Nephron (organoid): ENCODE measurements at regions not wholly inside any gene's neighbourhood (a gene's known extent, or its start where the extent isn't known, plus 50 kb on each side); places are given as distances from the start of the nearest gene placed in this dataset.
"Not testable (repeated sequence)": the region's sequence is repeated elsewhere in the genome, so short reads cannot be mapped to it uniquely, and the experiment has no call there.

Experiments
- H3K27ac Mint-ChIP-seq, 3 experiments: 2 replicates each; pipeline ENCODE4 v1.8.0; 2020; ENCODE audit warnings: mixed read lengths in 3 of 3, mild to moderate bottlenecking in 2 of 3, moderate library complexity in 1 of 3
- H3K27me3 Mint-ChIP-seq: 2 replicates; pipeline ENCODE4 v1.8.0; 2021; ENCODE audit warnings: low read depth, mild to moderate bottlenecking, moderate library complexity, mixed read lengths
- H3K36me3 Mint-ChIP-seq: 2 replicates; pipeline ENCODE4 v1.8.0; 2020; ENCODE audit warnings: low read depth, mixed read lengths
- H3K4me1 Mint-ChIP-seq: 2 replicates; pipeline ENCODE4 v1.8.0; 2020; ENCODE audit warnings: mixed read lengths
- H3K4me3 Mint-ChIP-seq, 3 experiments: 2 replicates each; pipeline ENCODE4 v1.8.0; 2020; ENCODE audit warnings: mild to moderate bottlenecking in 3 of 3, mixed read lengths in 3 of 3, moderate library complexity in 2 of 3
- H3K9me3 Mint-ChIP-seq: 2 replicates; pipeline ENCODE4 v1.8.0; 2020; ENCODE audit warnings: mixed read lengths
- CTCF ChIP-seq, 3 experiments: fragments of 200-600 bp; sonication (generic); IDR thresholded peaks; one replicate each; pipeline ENCODE4 v1.5.0; 2021; ENCODE audit warnings: antibody characterized with exemption in 3 of 3; ENCODE audit not compliant: unreplicated experiment in 3 of 3

GRCh38 chr9:111744363-111744762 is 50.4 kb downstream of the SHOC1 start:
- Mint-ChIP-seq H3K27me3 (no peaks in the 10 kb centered on the region), H3K36me3 (no peaks in the 10 kb centered on the region), H3K4me1 (peaks cover 19% of the 10 kb centered on the region), H3K27ac (peak overlapping the region in 2 of 3 experiments; percentile 0 to 16), H3K4me3 (no peak overlapping the region), H3K9me3 (peaks cover 1% of the 10 kb centered on the region)
- no peak for TF ChIP-seq CTCF (IDR thresholded peaks at IDR 0.05; ENCODE audit: unreplicated experiment in 3 of 3)

- H3K27me3 Mint-ChIP-seq = no peaks in the 10 kb centered on the region
- no peak overlapping the region for H3K4me3 Mint-ChIP-seq
- no peak for TF ChIP-seq CTCF (IDR thresholded peaks at IDR 0.05; ENCODE audit: unreplicated experiment in 3 of 3)
- no peaks in the 10 kb centered on the region for H3K36me3 Mint-ChIP-seq
- no peak overlapping the region for H3K27ac Mint-ChIP-seq
- H3K4me1 Mint-ChIP-seq = peaks cover 19% of the 10 kb centered on the region
- H3K9me3 Mint-ChIP-seq = no peaks in the 10 kb centered on the region
Observed at GRCh38 chr9:111743275-111743674, 51.5 kb downstream of the SHOC1 start.

GRCh38 chr9:111740739-111741138 is 54.0 kb downstream of the SHOC1 start:
- no peak overlapping the region for H3K27ac Mint-ChIP-seq
- H3K4me1 Mint-ChIP-seq = peaks cover 19% of the 10 kb centered on the region
- H3K36me3 Mint-ChIP-seq = peaks cover 5% of the 10 kb centered on the region
- H3K9me3 Mint-ChIP-seq = peaks cover 6% of the 10 kb centered on the region
- no peak for TF ChIP-seq CTCF (IDR thresholded peaks at IDR 0.05; ENCODE audit: unreplicated experiment in 3 of 3)
- H3K4me3 Mint-ChIP-seq = no peak overlapping the region
- no peaks in the 10 kb centered on the region for H3K27me3 Mint-ChIP-seq

- no peak overlapping the region for H3K4me3 Mint-ChIP-seq
- H3K27ac Mint-ChIP-seq = no peak overlapping the region
- peaks cover 24% of the 10 kb centered on the region for H3K9me3 Mint-ChIP-seq
- no peaks in the 10 kb centered on the region for H3K4me1 Mint-ChIP-seq
- peaks cover 13% of the 10 kb centered on the region for H3K36me3 Mint-ChIP-seq
- H3K27me3 Mint-ChIP-seq = no peaks in the 10 kb centered on the region
- no peak for TF ChIP-seq CTCF (IDR thresholded peaks at IDR 0.05; ENCODE audit: unreplicated experiment in 3 of 3)
Observed at GRCh38 chr9:111736714-111737113, 58.0 kb downstream of the SHOC1 start.

GRCh38 chr9:111735344-111735743 is 59.4 kb downstream of the SHOC1 start:
- Mint-ChIP-seq H3K36me3 (peaks cover 23% of the 10 kb centered on the region), H3K9me3 (peaks cover 34% of the 10 kb centered on the region)
- not testable (repeated sequence) for H3K27ac Mint-ChIP-seq, H3K4me1 Mint-ChIP-seq, H3K4me3 Mint-ChIP-seq, H3K27me3 Mint-ChIP-seq

GRCh38 chr9:111731928-111732327 is 62.8 kb downstream of the SHOC1 start:
- no peaks in the 10 kb centered on the region for H3K27me3 Mint-ChIP-seq
- H3K4me3 Mint-ChIP-seq = no peak overlapping the region
- no peak overlapping the region for H3K27ac Mint-ChIP-seq
- TF ChIP-seq CTCF (IDR thresholded peaks at IDR 0.05; ENCODE audit: unreplicated experiment in 3 of 3) = no peak
- peaks cover 48% of the 10 kb centered on the region for H3K9me3 Mint-ChIP-seq
- no peaks in the 10 kb centered on the region for H3K4me1 Mint-ChIP-seq
- peaks cover 40% of the 10 kb centered on the region for H3K36me3 Mint-ChIP-seq
